Naive thymus-derived CD4-positive, alpha-beta T cell (primary cell): ENCODE measurements at regions not wholly inside any gene's neighbourhood (a gene's known extent, or its start where the extent isn't known, plus 50 kb on each side); places are given as distances from the start of the nearest gene placed in this dataset.

Experiments
- ATAC-seq: fragments of 150-1000 bp; cut with Tn5 transposase; 2 replicates; pipeline ENCODE4 v1.10.0; 2021; ENCODE audit warnings: mild to moderate bottlenecking, moderate library complexity
- CTCF ChIA-PET: fragments of 350-600 bp; sonication (Branson Sonifier 250); formaldehyde crosslinking; loops from one replicate; lab custom pipeline; 2021; ENCODE audit warnings: antibody characterized with exemption; lab: Charles Lee
- POLR2A ChIA-PET: fragments of 350-600 bp; sonication (Branson Sonifier 250); formaldehyde crosslinking; loops from one replicate; lab custom pipeline; 2021; ENCODE audit warnings: antibody characterized with exemption, inconsistent platforms; lab: Charles Lee
- DNase-seq, 9 donors: peaks; one replicate each; pipeline versions ENCODE4 v3.0.0 to v3.0.0-alpha.2; 2020 to 2022; ENCODE audit warnings: mixed read lengths in 1 of 9
- H3K27ac ChIP-seq: one replicate; pipeline ENCODE4 v1.7.0; 2013; ENCODE audit warnings: mild to moderate bottlenecking, low read depth, low read length, moderate library complexity
- H3K27me3 ChIP-seq, 2 donors: one replicate each; pipeline ENCODE4 v1.7.0; 2013; ENCODE audit warnings: low read length in 2 of 2, mild to moderate bottlenecking in 2 of 2, moderate library complexity in 2 of 2; ENCODE audit not compliant: control insufficient read depth in 2 of 2, insufficient read depth in 2 of 2
- H3K36me3 ChIP-seq, 3 experiments: 1 replicate in 2 of 3; 2 replicates in 1 of 3; pipeline ENCODE4 v1.7.0; 2013; ENCODE audit warnings: low read length in 3 of 3, mild to moderate bottlenecking in 3 of 3, moderate library complexity in 1 of 3; ENCODE audit not compliant: insufficient read depth in 3 of 3, control insufficient read depth in 2 of 3
- H3K4me1 ChIP-seq, 2 donors: one replicate each; pipeline ENCODE4 v1.7.0; 2013; ENCODE audit warnings: low read length in 2 of 2, mild to moderate bottlenecking in 2 of 2, moderate library complexity in 1 of 2; ENCODE audit not compliant: control insufficient read depth in 2 of 2, insufficient read depth in 2 of 2
- H3K4me3 ChIP-seq: 2 replicates; pipeline ENCODE4 v1.7.0; 2013; ENCODE audit warnings: mild to moderate bottlenecking, low read length
- H3K9me3 ChIP-seq, 3 experiments: 1 replicate in 2 of 3; 2 replicates in 1 of 3; pipeline ENCODE4 v1.7.0; 2013; ENCODE audit warnings: low read length in 3 of 3; ENCODE audit not compliant: control insufficient read depth in 2 of 3
- H3K27ac Mint-ChIP-seq, 9 donors: one replicate each; pipeline ENCODE4 v1.8.0; 2020 to 2022; ENCODE audit warnings: mixed read lengths in 9 of 9, mild to moderate bottlenecking in 8 of 9, moderate library complexity in 5 of 9, inconsistent platforms in 2 of 9
- H3K27me3 Mint-ChIP-seq, 5 donors: one replicate each; pipeline ENCODE4 v1.8.0; 2021 to 2022; ENCODE audit warnings: mixed read lengths in 5 of 5, mild to moderate bottlenecking in 1 of 5
- H3K36me3 Mint-ChIP-seq, 5 donors: one replicate each; pipeline ENCODE4 v1.8.0; 2020 to 2022; ENCODE audit warnings: mixed read lengths in 5 of 5, mild to moderate bottlenecking in 3 of 5, inconsistent platforms in 1 of 5
- H3K4me1 Mint-ChIP-seq, 7 donors: one replicate each; pipeline ENCODE4 v1.8.0; 2020 to 2022; ENCODE audit warnings: mixed read lengths in 7 of 7, mild to moderate bottlenecking in 3 of 7, inconsistent platforms in 1 of 7
- H3K4me3 Mint-ChIP-seq, 10 donors: one replicate each; pipeline ENCODE4 v1.8.0; 2020 to 2022; ENCODE audit warnings: mild to moderate bottlenecking in 10 of 10, mixed read lengths in 10 of 10, moderate library complexity in 6 of 10, inconsistent platforms in 2 of 10
- H3K9me3 Mint-ChIP-seq, 11 donors: one replicate each; pipeline ENCODE4 v1.8.0; 2020 to 2022; ENCODE audit warnings: mixed read lengths in 11 of 11, mild to moderate bottlenecking in 4 of 11, inconsistent platforms in 1 of 11, moderate library complexity in 1 of 11
- intact Hi-C, 2 donors: fragments of 100-400 bp; cut with micrococcal nuclease; formaldehyde crosslinking; loops; one replicate each; pipeline ENCODE4 v1.15.1; 2023

DNA sequence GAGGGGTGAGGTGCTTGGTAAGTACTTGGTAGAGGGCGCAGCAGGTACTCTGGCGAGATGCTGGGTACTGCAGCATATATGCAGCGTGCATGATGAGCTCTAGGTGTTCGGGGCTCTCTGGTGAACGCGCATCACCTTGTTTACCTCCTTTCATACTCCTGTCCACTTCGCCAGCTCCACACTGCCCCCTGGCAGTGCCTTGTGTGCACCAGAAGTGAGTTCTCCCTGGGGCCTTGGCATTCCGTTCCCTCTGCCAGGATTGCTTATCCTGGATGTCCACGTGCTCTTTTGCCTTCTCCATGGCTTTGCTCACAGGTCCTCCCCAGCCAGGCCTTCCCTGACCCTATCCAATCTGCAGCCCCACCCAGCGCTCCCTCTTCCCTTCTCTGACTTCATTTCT is 154.2 kb downstream of the MRM1 start:
- Histone ChIP-seq H3K4me1 (no peaks in the 10 kb centered on the region), H3K27me3 (no peaks in the 10 kb centered on the region), H3K27ac (no peak overlapping the region), H3K36me3 (no peaks in the 10 kb centered on the region), H3K9me3 (no peaks in the 10 kb centered on the region), H3K4me3 (no peak overlapping the region)
- Mint-ChIP-seq H3K27me3 (peaks cover 0 to 5% (median 0%) of the 10 kb centered on the region in 5 donors), H3K27ac (peak overlapping the region in 1 of 9 donors; percentile 30), H3K36me3 (peaks cover 0 to 2% (median 0%) of the 10 kb centered on the region in 5 donors), H3K4me3 (no peak overlapping the region), H3K9me3 (no peaks in the 10 kb centered on the region), H3K4me1 (peaks cover 0 to 4% (median 0%) of the 10 kb centered on the region in 7 donors)
- DNase-seq (peak in 6 of 9 donors; percentile 14 to 40 (median 24)), ATAC-seq (no peak)
- intact Hi-C loops, result loop anchor here (1.0 to 2.0 kb wide), 3 partner anchors 49 to 126 kb away; no protein-coding TSS in a partner anchor
- CTCF ChIA-PET, result interaction anchor here (0.7 to 1.5 kb wide), 4 partner anchors 31 to 928 kb away, joined by 3 to 4 read pairs (median 4); no protein-coding TSS in a partner anchor
- POLR2A ChIA-PET, result no interaction called here

DNA sequence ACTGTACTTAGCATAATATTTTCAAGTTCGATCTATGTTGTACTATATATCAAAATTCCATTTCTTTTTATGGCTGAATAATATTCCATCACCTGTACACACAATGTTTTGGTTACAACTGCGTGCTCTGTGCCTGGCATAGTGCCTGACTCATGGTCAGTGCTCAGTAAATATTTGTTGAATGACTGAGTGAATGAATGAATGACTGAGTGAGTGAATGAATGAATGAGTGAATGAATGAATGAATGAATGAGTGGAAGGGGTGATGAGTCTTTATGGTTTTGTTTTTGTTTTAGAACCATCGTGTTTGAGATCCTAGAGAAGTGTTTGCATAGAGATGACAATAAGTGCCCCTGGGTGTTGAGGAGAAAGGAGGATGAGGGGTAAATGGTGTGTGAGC is 155.3 kb downstream of the MRM1 start:
- Mint-ChIP-seq H3K27me3 (peaks cover 0 to 5% (median 0%) of the 10 kb centered on the region in 5 donors), H3K9me3 (peaks cover 0 to 6% (median 0%) of the 10 kb centered on the region in 11 donors), H3K4me3 (no peak overlapping the region), H3K36me3 (no peaks in the 10 kb centered on the region), H3K27ac (no peak overlapping the region), H3K4me1 (peaks cover 0 to 5% (median 0%) of the 10 kb centered on the region in 7 donors)
- CTCF ChIA-PET, result no interaction called here
- no peak for DNase-seq
- ATAC-seq, result no peak
- intact Hi-C loops, result no loop called here
- Histone ChIP-seq H3K36me3 (no peaks in the 10 kb centered on the region), H3K4me3 (no peak overlapping the region), H3K27me3 (no peaks in the 10 kb centered on the region), H3K4me1 (no peaks in the 10 kb centered on the region), H3K27ac (no peak overlapping the region), H3K9me3 (no peaks in the 10 kb centered on the region)
- POLR2A ChIA-PET, result no interaction called here

DNA sequence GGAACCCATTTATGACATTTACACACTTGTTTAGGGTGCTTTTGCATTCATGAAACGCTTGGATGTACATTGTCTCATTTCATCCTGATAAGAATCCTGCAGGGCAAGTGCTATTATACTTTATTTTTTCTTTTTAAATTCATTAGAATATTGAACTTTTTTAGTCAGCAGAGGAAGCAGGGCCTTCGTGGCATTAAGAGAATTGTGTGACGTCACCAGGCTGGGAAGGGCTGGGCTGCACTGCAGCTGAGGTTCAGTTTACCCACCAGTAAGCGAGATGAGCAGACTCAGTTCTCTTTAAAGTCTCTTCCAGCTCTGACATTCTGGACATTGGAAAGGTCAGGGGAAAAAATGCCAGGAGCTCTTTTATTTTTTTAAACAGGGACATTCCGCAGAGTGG is 159.0 kb downstream of the MRM1 start:
- ATAC-seq, result no peak
- POLR2A ChIA-PET, result no interaction called here
- H3K9me3 ChIP-seq, result no peaks in the 10 kb centered on the region
- Mint-ChIP-seq H3K9me3 (peaks cover 0 to 6% (median 0%) of the 10 kb centered on the region in 11 donors), H3K27me3 (no peaks in the 10 kb centered on the region), H3K4me1 (peaks cover 13 to 26% (median 17%) of the 10 kb centered on the region in 7 donors), H3K4me3 (no peak overlapping the region), H3K36me3 (no peaks in the 10 kb centered on the region), H3K27ac (no peak overlapping the region)
- peaks cover 0 to 16% of the 10 kb centered on the region in 2 donors for H3K4me1 ChIP-seq
- intact Hi-C loops, result no loop called here
- H3K27me3 ChIP-seq, result no peaks in the 10 kb centered on the region
- no peak for DNase-seq
- H3K27ac ChIP-seq, result no peak overlapping the region
- no peak overlapping the region for H3K4me3 ChIP-seq
- no peaks in the 10 kb centered on the region for H3K36me3 ChIP-seq
- CTCF ChIA-PET, result interaction anchor here (0.6 kb wide), 2 partner anchors 48 to 132 kb away, joined by 3 read pairs; no protein-coding TSS in a partner anchor

GRCh38 chr17:36761203-36761950 is 160.0 kb downstream of the MRM1 start:
- H3K4me3 ChIP-seq, result no peak overlapping the region
- Mint-ChIP-seq H3K4me1 (peaks cover 10 to 26% (median 17%) of the 10 kb centered on the region in 7 donors), H3K27me3 (no peaks in the 10 kb centered on the region), H3K9me3 (peaks cover 0 to 6% (median 0%) of the 10 kb centered on the region in 11 donors), H3K4me3 (no peak overlapping the region), H3K27ac (peak overlapping the region in 4 of 9 donors; percentile 0 to 6 (median 0)), H3K36me3 (no peaks in the 10 kb centered on the region)
- DNase-seq, result no peak
- no peak overlapping the region for H3K27ac ChIP-seq
- H3K27me3 ChIP-seq, result no peaks in the 10 kb centered on the region
- intact Hi-C loops, result no loop called here
- no peaks in the 10 kb centered on the region for H3K9me3 ChIP-seq
- CTCF ChIA-PET, result no interaction called here
- POLR2A ChIA-PET, result no interaction called here
- peak; percentile 31 for ATAC-seq
- H3K4me1 ChIP-seq, result peaks cover 0 to 16% of the 10 kb centered on the region in 2 donors
- no peaks in the 10 kb centered on the region for H3K36me3 ChIP-seq

DNA sequence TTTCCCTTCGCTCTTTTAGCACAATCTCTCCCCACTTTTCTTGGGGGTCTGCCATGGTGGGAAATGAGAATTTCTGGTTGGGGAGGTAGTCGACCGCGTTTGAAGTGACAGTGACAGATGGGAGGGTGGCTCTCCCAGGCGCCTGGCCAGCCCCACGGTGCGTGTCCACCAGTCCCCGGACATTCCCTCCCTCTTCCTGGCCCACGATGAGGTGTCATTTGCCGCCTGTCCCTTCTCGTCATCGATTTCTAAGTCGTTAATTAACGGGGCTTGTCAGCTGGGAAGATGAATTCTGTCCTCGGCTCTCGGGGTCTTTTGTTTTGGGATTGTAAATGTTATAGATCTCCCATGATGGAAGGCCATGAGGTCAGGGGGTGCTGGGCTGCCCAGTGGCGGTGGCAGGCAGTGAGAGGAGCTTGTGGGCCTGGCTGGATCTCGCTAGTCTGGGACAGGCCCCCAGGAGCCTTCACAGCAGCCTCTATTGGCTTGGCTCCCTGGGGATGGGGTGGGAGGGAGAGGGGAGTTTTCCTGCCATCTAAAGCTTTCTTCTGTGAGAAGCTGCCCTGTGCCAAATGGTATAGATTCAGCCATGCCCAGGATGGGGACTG is 164.2 kb downstream of the MRM1 start:
- ATAC-seq (no peak), DNase-seq (no peak)
- Mint-ChIP-seq H3K4me3 (no peak overlapping the region), H3K9me3 (peaks cover 0 to 6% (median 0%) of the 10 kb centered on the region in 11 donors), H3K36me3 (no peaks in the 10 kb centered on the region), H3K27ac (no peak overlapping the region), H3K27me3 (peaks cover 0 to 3% (median 0%) of the 10 kb centered on the region in 5 donors), H3K4me1 (peaks cover 10 to 26% (median 17%) of the 10 kb centered on the region in 7 donors)
- no peaks in the 10 kb centered on the region for H3K9me3 ChIP-seq
- H3K27me3 ChIP-seq, result no peaks in the 10 kb centered on the region
- intact Hi-C loops, result no loop called here
- H3K36me3 ChIP-seq, result no peaks in the 10 kb centered on the region
- CTCF ChIA-PET, result no interaction called here
- peaks cover 0 to 16% of the 10 kb centered on the region in 2 donors for H3K4me1 ChIP-seq
- no peak overlapping the region for H3K4me3 ChIP-seq
- POLR2A ChIA-PET, result no interaction called here
- H3K27ac ChIP-seq, result no peak overlapping the region

- Histone ChIP-seq H3K27me3 (no peaks in the 10 kb centered on the region), H3K36me3 (no peaks in the 10 kb centered on the region), H3K4me1 (peaks cover 0 to 5% of the 10 kb centered on the region in 2 donors), H3K4me3 (no peak overlapping the region), H3K27ac (no peak overlapping the region), H3K9me3 (no peaks in the 10 kb centered on the region)
- ChIA-PET CTCF (no interaction called here), POLR2A (no interaction called here)
- Mint-ChIP-seq H3K4me3 (no peak overlapping the region), H3K36me3 (no peaks in the 10 kb centered on the region), H3K9me3 (no peaks in the 10 kb centered on the region), H3K27ac (no peak overlapping the region), H3K27me3 (peaks cover 0 to 21% (median 0%) of the 10 kb centered on the region in 5 donors), H3K4me1 (peaks cover 4 to 11% (median 4%) of the 10 kb centered on the region in 7 donors)
- intact Hi-C loops, result no loop called here
- ATAC-seq (no peak), DNase-seq (no peak)
Observed at GRCh38 chr17:36768394-36768793, 167.0 kb downstream of the MRM1 start.
